ENCODE measurements at regions not wholly inside any gene's neighbourhood (a gene's known extent, or its start where the extent isn't known, plus 50 kb on each side); places are given as distances from the start of the nearest gene placed in this dataset.

- TF ChIP-seq EZH2 (IDR thresholded peaks at IDR 0.05; ENCODE audit: low read length) (no peak), CTCF (optimal IDR thresholded peaks at IDR 0.05 in 1 of 3, IDR thresholded peaks at IDR 0.05 in 1 of 3, conservative IDR thresholded peaks at IDR 0.05 in 1 of 3; ENCODE audit: extremely low read depth in 1 of 3, insufficient read depth in 2 of 3, low read length in 3 of 3) (no peak)
Observed at GRCh38 chrX:42585842-42586621, 191.9 kb downstream of the PPP1R2C start.

All from keratinocyte (primary cell).